GM10266 (cell line): ENCODE measurements at regions not wholly inside any gene's neighbourhood (a gene's known extent, or its start where the extent isn't known, plus 50 kb on each side); places are given as distances from the start of the nearest gene placed in this dataset.
"Not testable (repeated sequence)": the region's sequence is repeated elsewhere in the genome, so short reads cannot be mapped to it uniquely, and the experiment has no call there.

Experiments
- DNase-seq: peaks from one replicate; pipeline ENCODE4 v3.0.0; 2012; ENCODE audit errors: extremely low spot score
- CTCF ChIP-seq: IDR thresholded peaks from 2 replicates; pipeline ENCODE4 v1.5.1; 2012; ENCODE audit warnings: mild to moderate bottlenecking, low read depth; ENCODE audit not compliant: control insufficient read depth, insufficient read depth; ENCODE audit errors: missing control alignments

DNA sequence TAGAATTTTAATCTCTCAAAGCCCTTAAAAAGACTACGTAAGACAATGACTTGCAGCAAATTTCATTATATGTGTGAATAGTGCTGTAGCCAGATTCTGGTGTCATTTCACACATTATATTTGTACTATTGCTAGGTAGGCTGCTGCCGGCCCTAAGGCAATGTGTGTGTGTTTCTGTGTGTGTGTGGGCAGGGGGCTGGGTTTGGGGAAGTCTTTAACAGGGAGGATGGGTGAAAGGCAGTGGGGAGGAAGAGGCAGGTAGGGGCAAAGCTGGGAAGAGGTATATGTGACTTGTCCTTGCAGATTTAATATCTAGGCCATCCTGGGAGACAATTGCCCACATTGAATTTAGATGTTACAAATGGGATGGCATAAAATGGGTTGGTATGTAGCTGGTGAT lies 130.8 kb downstream of the MACIR start:
- TF ChIP-seq CTCF = no peak
- DNase-seq = no peak

- TF ChIP-seq CTCF = no peak
- no peak for DNase-seq
Measured at GRCh38 chr5:103385722-103386121, 127.2 kb downstream of the MACIR start.

DNA sequence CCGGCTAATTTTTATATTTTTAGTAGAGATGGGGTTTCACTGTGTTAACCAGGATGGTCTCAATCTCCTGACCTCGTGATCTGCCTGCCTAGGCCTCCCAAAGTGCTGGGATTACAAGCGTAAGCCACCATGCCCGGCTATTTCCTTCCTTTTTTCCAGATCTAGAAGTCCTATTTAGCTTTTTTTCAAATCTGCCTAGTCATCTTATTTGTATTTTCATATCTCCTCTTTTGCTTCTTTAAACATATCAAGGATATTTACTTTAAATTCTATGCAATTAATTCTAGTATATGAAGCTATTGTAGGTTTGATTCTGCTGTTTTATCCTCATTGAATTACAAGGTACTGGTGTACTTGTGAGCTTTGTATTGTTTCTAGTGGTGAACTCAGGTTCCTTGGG lies 119.1 kb downstream of the MACIR start:
- DNase-seq = not testable (repeated sequence)

- no peak for DNase-seq
- TF ChIP-seq CTCF = no peak
Measured at GRCh38 chr5:103375863-103376591, 117.5 kb downstream of the MACIR start.

- TF ChIP-seq CTCF = peak; percentile 25
- no peak for DNase-seq
Measured at GRCh38 chr5:103375350-103375749, 116.8 kb downstream of the MACIR start.

- TF ChIP-seq CTCF = no peak
Measured at GRCh38 chr5:103374473-103374963, 116.0 kb downstream of the MACIR start.

DNA sequence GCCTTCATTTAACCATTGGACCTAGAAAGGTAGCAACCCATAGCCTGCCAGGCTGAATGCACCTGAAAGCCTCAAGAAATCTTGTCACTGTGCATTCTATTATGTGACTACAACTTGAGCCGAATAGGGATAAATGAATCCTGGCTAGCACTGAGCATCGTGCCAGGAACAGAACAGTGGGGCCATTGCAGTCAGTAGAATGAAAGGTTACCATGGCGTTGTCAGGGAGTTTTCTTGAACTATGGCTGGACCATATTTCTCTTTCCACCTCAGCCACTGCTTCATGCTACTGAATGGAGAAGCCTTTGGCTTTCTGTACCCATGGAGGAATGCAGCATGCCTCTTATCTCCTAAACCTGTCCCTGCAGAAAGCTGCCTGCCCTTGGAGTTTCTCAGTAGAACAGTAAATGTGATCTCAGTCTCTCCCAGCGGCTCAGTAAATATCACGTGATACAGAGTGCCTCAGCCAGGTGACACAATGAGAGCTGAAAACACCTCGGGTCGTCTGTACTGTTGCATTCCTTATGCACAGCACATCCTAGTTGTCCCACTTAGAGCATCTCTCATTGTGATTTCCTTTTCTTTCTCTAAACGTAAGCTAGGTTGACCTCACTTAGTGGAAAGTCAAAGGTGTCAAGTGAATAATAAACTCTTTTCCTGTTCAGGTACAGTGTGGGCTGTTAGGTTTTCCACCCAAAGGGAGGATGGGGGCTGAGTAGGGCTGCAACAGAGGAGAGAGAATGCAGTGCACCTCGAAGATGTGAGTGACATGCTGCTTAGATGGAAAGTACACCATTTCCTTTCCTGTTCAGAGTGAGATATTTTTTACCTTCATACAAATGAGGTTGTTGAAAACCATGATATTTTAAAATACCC lies 115.3 kb downstream of the MACIR start:
- no peak for DNase-seq
- no peak for TF ChIP-seq CTCF

More at GRCh38 chr5:103374473-103374963, 116.0 kb downstream of the MACIR start:
- no peak for DNase-seq
